ENCODE measurements at regions not wholly inside any gene's neighbourhood (a gene's known extent, or its start where the extent isn't known, plus 50 kb on each side); places are given as distances from the start of the nearest gene placed in this dataset.
"Not testable (repeated sequence)": the region's sequence is repeated elsewhere in the genome, so short reads cannot be mapped to it uniquely, and the experiment has no call there.

DNA sequence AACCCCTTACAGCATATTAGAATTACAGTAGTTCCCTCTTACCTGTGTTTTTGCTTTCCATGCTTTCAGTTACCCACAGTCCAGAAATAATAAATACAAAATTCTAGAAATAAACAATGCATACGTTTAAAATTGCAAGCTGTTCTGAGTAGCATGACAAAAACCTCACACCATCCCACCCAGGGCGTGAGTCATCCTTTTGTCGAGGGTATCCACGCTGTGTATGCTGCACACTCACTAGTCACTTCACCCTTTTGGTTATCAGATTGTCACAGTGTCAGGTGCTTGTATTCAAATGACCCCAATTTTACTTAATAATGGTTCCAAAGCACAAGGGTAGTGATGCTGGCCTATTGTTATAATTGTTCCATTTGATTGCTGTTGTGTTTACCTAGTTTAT, 72.5 kb upstream of the P3H2 start:
- no peak for DNase-seq (ENCODE audit: low read depth in 3 of 3, low spot score in 2 of 3)

DNA sequence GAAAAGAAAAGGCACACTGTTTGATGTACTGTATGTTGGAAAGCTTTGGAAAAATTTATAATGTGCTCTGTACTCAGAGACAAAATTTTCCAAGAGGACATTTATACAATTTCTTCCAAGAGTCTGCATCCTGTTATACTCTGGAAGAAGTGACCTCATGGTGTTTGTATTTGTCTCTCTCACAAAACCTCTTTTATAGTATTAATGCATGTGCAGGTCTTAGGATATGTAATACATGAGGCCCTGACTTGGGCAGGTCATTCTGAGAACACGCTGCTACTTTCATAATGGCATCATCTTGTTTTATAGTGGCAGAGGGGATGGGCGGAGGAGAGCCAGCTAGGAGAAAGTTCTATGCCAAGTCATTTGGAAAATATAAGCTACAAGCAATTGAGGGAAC, 72.0 kb upstream of the P3H2 start:
- DNase-seq (ENCODE audit: low read depth in 3 of 3, low spot score in 2 of 3) = no peak

GRCh38 chr3:190192087-190192486, 71.4 kb upstream of the P3H2 start:
- DNase-seq (ENCODE audit: low read depth in 3 of 3, low spot score in 2 of 3) = no peak

- DNase-seq (ENCODE audit: low read depth in 3 of 3, low spot score in 2 of 3) = no peak
Observed at GRCh38 chr3:190188197-190188596, 67.5 kb upstream of the P3H2 start.

GRCh38 chr3:190183121-190183520, 62.4 kb upstream of the P3H2 start:
- DNase-seq (ENCODE audit: low read depth in 3 of 3, low spot score in 2 of 3) = no peak

DNA sequence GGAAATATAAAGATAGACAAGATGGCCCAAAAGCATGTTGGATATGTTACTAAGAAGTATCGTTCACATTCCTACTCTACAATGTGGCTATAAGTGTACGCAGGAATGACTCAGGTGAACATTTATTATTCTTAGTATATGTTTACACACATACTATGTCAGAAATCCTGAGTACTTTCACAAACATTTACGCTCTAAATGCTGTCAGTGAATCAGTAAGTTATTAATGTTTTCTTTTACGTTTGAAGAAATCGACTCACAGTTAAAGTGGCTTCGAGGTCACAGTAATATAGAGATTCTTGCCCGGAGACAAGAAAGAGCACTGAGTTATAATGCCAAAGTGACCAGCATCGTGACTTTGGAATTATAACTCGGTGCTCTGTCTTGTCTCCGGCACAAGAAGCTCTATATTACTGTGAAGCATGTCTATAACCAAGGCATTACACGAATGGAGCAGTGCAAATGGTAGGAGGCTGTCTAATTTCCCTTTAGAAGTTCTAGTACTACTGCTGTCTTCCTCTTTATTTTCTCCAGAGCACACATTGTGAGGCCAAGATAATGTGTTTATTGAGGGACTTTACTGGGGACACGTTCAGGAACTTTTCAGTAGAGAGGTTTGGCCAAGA, 61.8 kb upstream of the P3H2 start:
- DNase-seq (ENCODE audit: low read depth in 3 of 3, low spot score in 2 of 3) = no peak

DNA sequence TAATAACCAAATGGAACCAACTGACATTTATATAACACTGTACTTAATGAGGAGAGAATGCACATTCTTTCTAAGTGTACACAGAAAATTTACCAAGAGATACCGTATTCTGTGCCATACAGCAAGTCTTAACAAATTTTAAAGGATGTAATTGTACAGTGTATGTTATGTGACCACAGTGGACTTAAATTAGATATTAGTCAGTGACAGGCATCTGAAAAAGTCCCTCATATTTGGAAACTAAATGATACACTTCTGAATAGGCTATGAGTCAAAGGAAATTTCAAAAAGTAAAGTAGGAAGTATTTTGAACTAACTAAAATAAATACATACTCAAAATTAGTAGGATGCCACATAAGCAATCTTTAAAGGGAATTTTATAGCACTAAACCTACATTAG, 59.6 kb upstream of the P3H2 start:
- DNase-seq (ENCODE audit: low read depth in 3 of 3, low spot score in 2 of 3) = no peak

- DNase-seq (ENCODE audit: low read depth in 3 of 3, low spot score in 2 of 3) = no peak
Observed at GRCh38 chr3:190178779-190179178, 58.1 kb upstream of the P3H2 start.

- DNase-seq (ENCODE audit: low read depth in 3 of 3, low spot score in 2 of 3) = not testable (repeated sequence)
Observed at GRCh38 chr3:190176933-190177525, 56.3 kb upstream of the P3H2 start.

- not testable (repeated sequence) for DNase-seq (ENCODE audit: low read depth in 3 of 3, low spot score in 2 of 3)
Observed at GRCh38 chr3:190176106-190176505, 55.4 kb upstream of the P3H2 start.

DNA sequence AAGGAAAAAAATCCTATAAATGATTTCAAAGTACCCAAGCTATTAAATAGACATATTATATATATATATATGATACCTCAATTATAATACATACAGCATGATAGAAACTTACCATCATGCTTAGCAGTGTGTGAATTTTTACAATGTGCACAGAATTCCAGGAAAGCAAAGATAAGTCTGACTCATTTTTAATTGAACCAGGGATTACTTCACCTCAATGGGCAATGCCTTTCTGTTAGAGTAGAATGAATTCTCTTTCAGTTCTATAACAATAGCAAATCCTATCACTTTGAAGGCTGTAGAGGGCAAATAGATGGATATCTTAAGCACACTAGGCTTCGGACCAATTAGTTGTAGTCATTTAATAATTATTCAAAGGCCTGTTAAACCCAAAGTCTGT, 54.8 kb upstream of the P3H2 start:
- no peak for DNase-seq (ENCODE audit: low read depth in 3 of 3, low spot score in 2 of 3)

DNA sequence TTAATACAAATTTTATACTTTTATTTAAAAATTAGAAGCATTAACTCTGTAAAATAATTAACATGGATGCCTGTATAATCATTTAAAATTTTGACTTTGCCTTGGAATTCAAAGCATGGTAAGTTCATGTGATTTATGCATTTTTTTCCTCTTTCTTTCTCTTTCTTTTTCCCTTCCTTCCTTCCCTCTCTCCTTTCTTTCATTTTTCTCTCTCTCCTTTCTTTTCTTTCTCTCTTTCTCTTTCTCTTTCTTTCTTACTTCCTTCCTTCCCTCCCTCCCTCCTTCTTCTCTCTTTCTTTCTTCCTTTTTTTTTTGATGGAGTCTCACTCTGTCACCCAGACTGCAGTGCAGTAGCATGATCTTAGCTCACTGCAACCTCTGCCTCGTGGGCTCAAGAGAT, 53.8 kb upstream of the P3H2 start:
- no peak for DNase-seq (ENCODE audit: low read depth in 3 of 3, low spot score in 2 of 3)

DNA sequence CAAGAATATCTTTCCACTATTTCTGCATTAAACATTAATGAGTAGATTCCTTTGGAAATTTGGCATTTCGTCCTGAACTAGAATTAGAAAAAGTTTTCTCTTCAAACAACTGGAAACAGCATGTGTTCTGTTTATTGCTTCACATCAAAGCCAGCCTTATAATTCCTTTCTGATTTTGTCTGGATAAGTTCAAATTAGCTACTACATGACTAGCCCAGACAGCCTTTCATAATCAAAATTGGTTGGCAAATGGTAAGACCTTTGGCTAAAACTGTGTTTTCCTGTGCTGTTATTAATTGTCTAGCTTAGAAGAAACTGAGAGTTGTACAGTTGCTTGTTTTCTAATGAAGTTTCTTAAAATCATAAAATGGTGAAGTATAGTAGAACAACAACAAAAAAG, 52.7 kb upstream of the P3H2 start:
- no peak for DNase-seq (ENCODE audit: low read depth in 3 of 3, low spot score in 2 of 3)

DNA sequence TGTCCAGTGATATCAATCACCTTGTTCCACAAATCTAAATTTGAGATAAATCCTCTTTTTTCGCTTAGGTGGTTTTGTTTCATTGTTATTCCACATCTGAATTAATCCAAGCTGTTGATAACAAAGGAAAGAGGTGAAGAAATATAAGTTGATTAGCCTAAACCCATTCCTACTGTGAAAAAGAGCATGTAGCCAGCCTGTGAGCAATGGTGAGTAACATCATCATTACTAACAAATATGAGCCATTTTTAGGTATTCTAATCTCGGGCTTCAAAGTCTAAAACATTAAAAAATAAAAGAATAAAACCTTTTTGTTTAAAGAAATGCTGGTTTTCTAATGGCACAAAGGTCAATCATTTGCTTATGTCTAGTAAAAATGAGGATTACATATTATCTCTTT, 52.1 kb upstream of the P3H2 start:
- DNase-seq (ENCODE audit: low read depth in 3 of 3, low spot score in 2 of 3) = no peak
